Tibial nerve (tissue), 4 donors: ENCODE measurements at regions not wholly inside any gene's neighbourhood (a gene's known extent, or its start where the extent isn't known, plus 50 kb on each side); places are given as distances from the start of the nearest gene placed in this dataset.
A peak's percentile ranks its signal among the peaks of the same experiment; 100 is the strongest.

Experiments used
- DNase-seq, 2 donors: peaks; one replicate each; pipeline ENCODE4 v3.0.0-alpha.2; 2019; ENCODE audit warnings: low spot score in 2 of 2
- H3K27ac ChIP-seq, 4 donors: fragments of 200-600 bp; sonication (generic) in 3 of 4; one replicate each; pipeline ENCODE4 v1.5.1; 2017 to 2019; ENCODE audit warnings: mild to moderate bottlenecking in 1 of 4
- H3K27me3 ChIP-seq, 2 donors: fragments of 200-600 bp; sonication (generic) in 1 of 2; one replicate each; pipeline versions ENCODE4 v1.5.1 to v1.6.0; 2017 to 2019
- H3K36me3 ChIP-seq, 3 donors: fragments of 200-600 bp; sonication (generic); one replicate each; pipeline ENCODE4 v1.5.1; 2018 to 2019
- H3K4me1 ChIP-seq, 4 donors: fragments of 200-600 bp; sonication (generic) in 3 of 4; one replicate each; pipeline ENCODE4 v1.5.1; 2017 to 2019
- H3K4me3 ChIP-seq, 4 donors: fragments of 200-600 bp; sonication (generic) in 3 of 4; one replicate each; pipeline ENCODE4 v1.5.1; 2017 to 2019; ENCODE audit warnings: mild to moderate bottlenecking in 1 of 4, moderate library complexity in 1 of 4
- H3K9me3 ChIP-seq, 4 donors: fragments of 200-600 bp; sonication (generic) in 3 of 4; one replicate each; pipeline ENCODE4 v1.5.1; 2017 to 2019
- EP300 ChIP-seq, 2 donors: sonication (generic); formaldehyde crosslinking; IDR thresholded peaks; one replicate each; pipeline ENCODE4 v1.6.1; 2017; ENCODE audit warnings: antibody characterized with exemption in 2 of 2, mild to moderate bottlenecking in 1 of 2
- POLR2A ChIP-seq, 2 donors: fragments of 450-650 bp; IDR thresholded peaks; one replicate each; pipeline ENCODE4 v1.6.1; 2017; ENCODE audit warnings: antibody characterized with exemption in 2 of 2, mild to moderate bottlenecking in 2 of 2, moderate library complexity in 2 of 2
- WGBS, 2 donors: methylation state at CpG; one replicate each; pipeline ENCODE4 v1.1.5; 2018; 5-methylcytosine and 5-hydroxymethylcytosine counted together
- TF ChIP-seq, protein P1 (sequence below), 5 experiments: fragments of 200-600 bp in 3 of 5; fragments of 450-650 bp in 2 of 5; sonication (generic) in 3 of 5; IDR thresholded peaks; one replicate each; pipeline ENCODE4 v1.5.1; 2016 to 2019; ENCODE audit warnings: antibody characterized with exemption in 5 of 5, mild to moderate bottlenecking in 3 of 5, moderate library complexity in 2 of 5

DNA sequence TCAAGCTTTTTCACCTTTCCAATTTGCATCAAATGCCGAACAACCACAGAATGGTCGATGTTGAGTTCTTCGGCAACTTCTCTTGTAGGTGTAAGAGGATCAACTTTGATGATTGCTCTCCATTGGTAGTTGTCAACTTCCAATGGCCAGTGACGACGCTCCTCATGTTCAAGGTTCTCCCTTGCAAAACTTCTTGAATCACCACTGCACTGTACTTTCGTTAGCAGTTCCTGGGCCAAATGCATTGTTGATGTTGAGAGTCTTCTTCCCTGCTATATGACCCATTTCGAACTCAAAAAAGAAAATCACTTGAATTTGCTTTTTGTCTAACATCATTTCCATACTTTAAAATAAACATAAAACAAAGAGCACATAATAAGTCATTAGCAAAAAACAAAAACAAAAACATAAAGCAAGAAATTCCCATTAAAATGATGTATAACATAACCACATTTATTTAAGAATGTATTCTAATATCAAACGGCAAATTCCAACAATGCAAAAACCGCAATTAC is 71.2 kb upstream of the AP4E1 start:
- 92 to 94% methylated on average over 9 of the region's 9 CpGs for WGBS, 2 donors
- H3K27ac ChIP-seq, result no peak overlapping the region
- no peak for DNase-seq
- H3K27me3 ChIP-seq, result no peaks in the 10 kb centered on the region
- no peak overlapping the region for H3K4me3 ChIP-seq
- no peaks in the 10 kb centered on the region for H3K36me3 ChIP-seq
- H3K9me3 ChIP-seq, result no peaks in the 10 kb centered on the region
- no peaks in the 10 kb centered on the region for H3K4me1 ChIP-seq
- TF ChIP-seq EP300 (IDR thresholded peaks at IDR 0.05) (no peak), POLR2A (IDR thresholded peaks at IDR 0.05) (no peak)
- TF ChIP-seq, protein P1, sequence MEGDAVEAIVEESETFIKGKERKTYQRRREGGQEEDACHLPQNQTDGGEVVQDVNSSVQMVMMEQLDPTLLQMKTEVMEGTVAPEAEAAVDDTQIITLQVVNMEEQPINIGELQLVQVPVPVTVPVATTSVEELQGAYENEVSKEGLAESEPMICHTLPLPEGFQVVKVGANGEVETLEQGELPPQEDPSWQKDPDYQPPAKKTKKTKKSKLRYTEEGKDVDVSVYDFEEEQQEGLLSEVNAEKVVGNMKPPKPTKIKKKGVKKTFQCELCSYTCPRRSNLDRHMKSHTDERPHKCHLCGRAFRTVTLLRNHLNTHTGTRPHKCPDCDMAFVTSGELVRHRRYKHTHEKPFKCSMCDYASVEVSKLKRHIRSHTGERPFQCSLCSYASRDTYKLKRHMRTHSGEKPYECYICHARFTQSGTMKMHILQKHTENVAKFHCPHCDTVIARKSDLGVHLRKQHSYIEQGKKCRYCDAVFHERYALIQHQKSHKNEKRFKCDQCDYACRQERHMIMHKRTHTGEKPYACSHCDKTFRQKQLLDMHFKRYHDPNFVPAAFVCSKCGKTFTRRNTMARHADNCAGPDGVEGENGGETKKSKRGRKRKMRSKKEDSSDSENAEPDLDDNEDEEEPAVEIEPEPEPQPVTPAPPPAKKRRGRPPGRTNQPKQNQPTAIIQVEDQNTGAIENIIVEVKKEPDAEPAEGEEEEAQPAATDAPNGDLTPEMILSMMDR (IDR thresholded peaks at IDR 0.05), result no peak

DNA sequence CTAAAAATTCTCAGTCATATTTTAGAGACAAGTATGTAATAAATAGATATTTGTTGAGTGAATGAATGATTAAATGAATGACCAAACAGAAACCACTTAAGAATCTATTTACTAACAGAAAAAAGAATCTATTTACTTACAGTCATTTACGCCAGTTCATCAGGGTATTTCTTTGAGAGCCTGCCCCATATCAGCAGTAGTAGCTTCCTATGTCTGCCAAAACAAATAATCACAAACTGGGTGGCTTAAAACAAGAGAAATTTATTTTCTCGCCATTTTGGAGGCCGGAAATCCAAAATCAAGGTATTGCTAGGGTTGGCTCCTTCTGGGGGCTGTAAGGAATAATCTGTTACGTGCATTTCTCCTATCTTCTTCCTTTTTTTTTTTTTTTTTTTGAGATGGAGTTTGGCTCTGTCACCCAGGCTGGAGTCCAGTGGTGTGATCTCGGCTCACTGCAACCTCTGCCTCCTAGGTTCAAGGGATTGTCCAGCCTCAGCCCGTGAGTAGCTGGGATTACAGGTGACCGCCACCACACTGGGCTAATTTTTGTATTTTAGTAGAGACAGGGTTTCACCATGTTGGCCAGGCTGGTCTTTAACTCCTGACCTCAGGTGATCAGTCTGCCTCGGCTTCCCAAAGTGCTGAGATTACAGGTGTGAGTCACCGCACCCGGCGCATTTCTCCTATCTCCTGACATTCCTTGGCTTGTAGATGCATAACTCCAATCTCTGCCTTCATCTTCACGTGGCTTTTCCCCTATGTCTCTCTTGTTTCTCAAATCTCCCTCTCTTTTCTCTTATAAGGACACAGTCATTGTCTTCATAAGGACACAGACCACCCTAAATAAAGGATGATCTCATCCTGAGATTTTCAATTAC is 65.2 kb upstream of the SPPL2A start:
- Histone ChIP-seq H3K4me3 (no peak overlapping the region), H3K36me3 (no peaks in the 10 kb centered on the region), H3K27me3 (no peaks in the 10 kb centered on the region), H3K9me3 (no peaks in the 10 kb centered on the region), H3K27ac (no peak overlapping the region), H3K4me1 (peaks cover 0 to 10% (median 0%) of the 10 kb centered on the region in 4 donors)
- TF ChIP-seq EP300 (IDR thresholded peaks at IDR 0.05) (no peak), POLR2A (IDR thresholded peaks at IDR 0.05) (no peak)
- TF ChIP-seq, protein P1 (IDR thresholded peaks at IDR 0.05), result no peak
- no peak for DNase-seq
- 87 to 89% methylated on average over 12 of the region's 12 CpGs for WGBS, 2 donors

DNA sequence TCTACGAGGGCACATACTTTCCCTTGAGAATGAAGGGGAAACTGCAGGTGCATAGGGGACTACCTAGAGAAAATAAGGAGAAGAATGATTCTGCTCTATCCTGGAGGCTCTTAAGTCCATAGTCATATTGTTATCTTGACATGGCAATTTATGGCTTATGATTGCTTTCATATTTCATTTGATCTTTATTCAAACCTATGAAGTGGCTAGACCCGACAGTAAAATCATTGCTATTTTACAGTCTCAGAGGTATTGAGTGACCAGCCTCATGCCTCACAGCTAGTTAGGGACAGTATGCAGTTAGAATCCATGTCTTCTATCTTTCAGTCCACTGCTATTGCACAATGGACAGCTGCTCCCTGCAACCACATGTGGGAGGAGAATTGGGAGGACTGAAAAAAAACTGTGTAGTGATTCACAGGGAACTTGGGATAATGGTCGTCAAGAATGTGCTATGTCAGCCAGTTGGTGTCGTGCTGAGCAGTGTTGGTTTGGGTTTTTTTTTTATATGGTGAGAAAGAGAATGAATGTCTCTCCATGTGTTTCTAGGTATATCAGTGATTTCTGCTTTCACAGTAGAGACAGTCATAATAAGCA is 63.2 kb upstream of the SPPL2A start:
- Histone ChIP-seq H3K36me3 (no peaks in the 10 kb centered on the region), H3K27me3 (no peaks in the 10 kb centered on the region), H3K9me3 (no peaks in the 10 kb centered on the region), H3K4me1 (peaks cover 0 to 10% (median 0%) of the 10 kb centered on the region in 4 donors), H3K27ac (no peak overlapping the region), H3K4me3 (no peak overlapping the region)
- peak in 1 of 2 donors; percentile 23 for DNase-seq
- TF ChIP-seq POLR2A (IDR thresholded peaks at IDR 0.05) (no peak), EP300 (IDR thresholded peaks at IDR 0.05) (no peak)
- TF ChIP-seq, protein P1 (IDR thresholded peaks at IDR 0.05), result no peak
- 30 to 38% methylated on average over 4 of the region's 4 CpGs for WGBS, 2 donors

DNA sequence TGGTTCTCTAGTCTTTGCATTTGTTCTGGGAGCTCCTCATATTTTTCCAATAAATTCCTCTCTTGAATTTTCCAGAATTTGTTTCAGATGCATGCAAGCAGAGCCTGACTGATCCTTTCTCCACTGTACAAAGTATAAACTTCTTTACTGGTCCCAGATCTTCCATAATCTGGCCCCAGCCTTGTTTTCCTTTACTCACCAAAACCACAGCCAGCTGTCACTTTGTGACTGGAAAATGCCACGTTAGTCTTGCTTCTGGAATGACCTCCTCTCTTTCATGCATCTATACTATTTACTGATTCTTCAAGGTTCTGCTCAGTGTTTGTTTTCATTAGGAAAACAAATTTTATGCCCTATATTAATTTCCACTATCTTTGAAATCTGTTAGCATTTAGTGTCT is 60.4 kb upstream of the SPPL2A start:
- DNase-seq, result no peak
- WGBS, 2 donors, result 35 to 54% methylated on average over 1 of the region's 1 CpG
- Histone ChIP-seq H3K4me1 (peaks cover 0 to 10% (median 0%) of the 10 kb centered on the region in 4 donors), H3K27ac (no peak overlapping the region), H3K27me3 (no peaks in the 10 kb centered on the region), H3K4me3 (no peak overlapping the region), H3K36me3 (no peaks in the 10 kb centered on the region), H3K9me3 (no peaks in the 10 kb centered on the region)
- TF ChIP-seq, protein P1 (IDR thresholded peaks at IDR 0.05), result no peak
- TF ChIP-seq EP300 (IDR thresholded peaks at IDR 0.05) (no peak), POLR2A (IDR thresholded peaks at IDR 0.05) (no peak)

DNA sequence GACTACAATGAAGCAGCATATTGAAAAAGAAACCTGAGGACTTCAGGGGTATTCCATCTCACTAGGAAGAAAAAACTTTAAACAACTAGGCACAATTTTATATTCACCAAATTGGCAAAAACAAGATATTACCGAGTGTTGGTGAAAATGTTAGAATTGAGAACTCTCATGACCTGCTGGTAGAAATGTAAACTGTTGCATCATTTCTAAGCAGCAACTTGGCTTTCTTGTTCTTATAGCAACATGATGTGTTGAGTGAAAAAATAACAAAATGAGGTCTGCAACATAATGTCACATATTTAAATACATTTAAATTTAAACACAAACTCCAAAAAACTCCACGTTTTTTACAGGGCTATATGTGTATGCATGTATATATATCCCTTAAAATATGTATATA is 59.0 kb upstream of the SPPL2A start:
- Histone ChIP-seq H3K4me3 (no peak overlapping the region), H3K27me3 (no peaks in the 10 kb centered on the region), H3K27ac (no peak overlapping the region), H3K9me3 (no peaks in the 10 kb centered on the region), H3K36me3 (no peaks in the 10 kb centered on the region), H3K4me1 (peaks cover 0 to 10% (median 0%) of the 10 kb centered on the region in 4 donors)
- DNase-seq, result no peak
- TF ChIP-seq, protein P1 (IDR thresholded peaks at IDR 0.05), result no peak
- TF ChIP-seq POLR2A (IDR thresholded peaks at IDR 0.05) (no peak), EP300 (IDR thresholded peaks at IDR 0.05) (no peak)
- 61 to 62% methylated on average over 2 of the region's 2 CpGs for WGBS, 2 donors
